GM18867 (cell line): ENCODE measurements at regions not wholly inside any gene's neighbourhood (a gene's known extent, or its start where the extent isn't known, plus 50 kb on each side); places are given as distances from the start of the nearest gene placed in this dataset.
A peak's percentile ranks its signal among the peaks of the same experiment; 100 is the strongest.

ENCODE experiments used
- ATAC-seq: cut with Tn5 transposase; IDR thresholded peaks from one replicate; pipeline ENCODE4 v1.9.1; 2021; ENCODE audit warnings: mild to moderate bottlenecking, moderate library complexity; ENCODE audit not compliant: unreplicated experiment

- no peak for ATAC-seq
These were observed 142.8 kb downstream of the LSM5 start for GRCh38 chr7:32347244-32347828.

GRCh38 chr7:32346253-32346652 lies 143.9 kb downstream of the LSM5 start:
- no peak for ATAC-seq

- no peak for ATAC-seq
These were observed 153.5 kb downstream of the LSM5 start for GRCh38 chr7:32336726-32337125.

- ATAC-seq, result no peak
These were observed 155.1 kb downstream of the LSM5 start for GRCh38 chr7:32335107-32335506.

GRCh38 chr7:32330602-32331001 lies 159.6 kb downstream of the LSM5 start:
- no peak for ATAC-seq

- no peak for ATAC-seq
These were observed 164.1 kb downstream of the LSM5 start for GRCh38 chr7:32326078-32326477.

- no peak for ATAC-seq
These were observed 166.5 kb downstream of the LSM5 start for GRCh38 chr7:32323712-32324111.

- no peak for ATAC-seq
These were observed 171.2 kb downstream of the LSM5 start for GRCh38 chr7:32319012-32319382.

- ATAC-seq, result no peak
These were observed 171.7 kb downstream of the LSM5 start for GRCh38 chr7:32318300-32319011.

GRCh38 chr7:32316839-32317238 lies 173.3 kb downstream of the LSM5 start:
- no peak for ATAC-seq

GRCh38 chr7:32314761-32315160 lies 175.4 kb downstream of the LSM5 start:
- ATAC-seq, result no peak

- ATAC-seq, result no peak
These were observed 188.8 kb downstream of the LSM5 start for GRCh38 chr7:32301427-32301826.

- ATAC-seq, result no peak
These were observed 191.0 kb downstream of the LSM5 start for GRCh38 chr7:32299133-32299702.

GRCh38 chr7:32298408-32299132 lies 191.6 kb downstream of the LSM5 start:
- ATAC-seq, result no peak

- no peak for ATAC-seq
These were observed 196.3 kb downstream of the LSM5 start for GRCh38 chr7:32293833-32294232.

- ATAC-seq, result no peak
These were observed 200.3 kb downstream of the LSM5 start for GRCh38 chr7:32289651-32290414.

GRCh38 chr7:32285698-32286097 lies 204.5 kb downstream of the LSM5 start:
- ATAC-seq, result no peak

- no peak for ATAC-seq
These were observed 206.6 kb downstream of the LSM5 start for GRCh38 chr7:32283546-32283945.

- no peak for ATAC-seq
These were observed 209.3 kb upstream of the PDE1C start for GRCh38 chr7:32279500-32279899.

- ATAC-seq, result peak; percentile 74
These were observed 205.2 kb upstream of the PDE1C start for GRCh38 chr7:32275216-32276009.
